DMS53 (cell line): ENCODE measurements at regions not wholly inside any gene's neighbourhood (a gene's known extent, or its start where the extent isn't known, plus 50 kb on each side); places are given as distances from the start of the nearest gene placed in this dataset.

Experiments used
- DNase-seq: peaks from one replicate; lab custom pipeline; 2025; lab: John Stamatoyannopoulos, UW

DNA sequence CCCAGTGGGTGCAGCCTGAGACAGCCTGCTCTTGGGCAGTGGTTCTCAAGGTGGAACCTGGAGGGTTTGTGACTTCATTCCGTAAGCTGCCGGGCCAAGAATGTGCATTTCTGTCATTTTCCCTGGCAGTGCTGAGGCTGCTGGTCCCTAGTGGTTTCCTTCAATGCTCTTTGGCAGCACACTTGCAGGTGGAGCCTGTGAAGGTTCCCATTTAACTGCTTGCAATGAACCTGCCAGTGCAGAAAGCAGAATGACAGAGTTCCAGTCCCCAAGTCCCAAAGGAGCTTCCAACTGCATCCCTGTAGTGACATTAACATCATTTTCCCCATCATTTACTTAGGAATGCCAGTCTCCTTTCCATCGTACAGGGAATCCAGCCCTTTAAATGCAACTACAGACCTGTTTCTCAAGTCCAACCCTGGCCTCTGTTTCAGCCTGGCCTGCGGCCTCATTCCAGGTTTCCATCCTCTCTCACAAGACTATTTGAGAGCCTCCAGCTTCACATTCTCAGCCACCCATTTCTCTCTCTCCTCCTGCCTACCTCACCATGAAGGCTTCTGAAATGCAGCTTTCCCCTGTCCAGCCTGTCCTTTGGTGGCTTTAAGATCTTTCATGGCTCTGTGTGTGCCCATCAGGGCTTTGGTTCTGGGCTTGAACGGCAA, 149.7 kb upstream of the GGTLC1 start:
- DNase-seq, result no peak

- peak; percentile 11 for DNase-seq
Measured at GRCh38 chr20:24136659-24137246, 148.2 kb upstream of the GGTLC1 start.

DNA sequence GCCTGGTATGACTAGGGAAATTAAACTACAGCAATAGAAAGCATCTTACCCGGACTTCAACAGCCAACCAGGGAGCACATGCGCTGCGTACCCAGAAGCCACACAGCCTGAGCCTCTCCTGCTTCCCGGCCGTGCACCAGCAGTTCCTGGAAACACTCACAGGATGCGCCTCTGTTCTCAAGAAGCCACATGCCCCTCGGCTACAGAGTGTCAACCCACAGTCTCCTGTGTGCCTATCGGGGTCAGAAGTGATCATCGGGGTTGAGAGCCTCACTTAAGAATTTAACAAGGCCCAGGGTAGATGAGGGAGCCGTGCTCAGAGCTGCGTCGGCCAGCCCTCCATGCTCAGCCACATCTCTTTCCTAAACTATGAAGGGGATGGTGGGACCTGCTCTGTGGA, 147.2 kb upstream of the GGTLC1 start:
- DNase-seq, result no peak

GRCh38 chr20:24134930-24135329, 146.4 kb upstream of the GGTLC1 start:
- no peak for DNase-seq

- no peak for DNase-seq
Measured at GRCh38 chr20:24134284-24134683, 145.7 kb upstream of the GGTLC1 start.

DNA sequence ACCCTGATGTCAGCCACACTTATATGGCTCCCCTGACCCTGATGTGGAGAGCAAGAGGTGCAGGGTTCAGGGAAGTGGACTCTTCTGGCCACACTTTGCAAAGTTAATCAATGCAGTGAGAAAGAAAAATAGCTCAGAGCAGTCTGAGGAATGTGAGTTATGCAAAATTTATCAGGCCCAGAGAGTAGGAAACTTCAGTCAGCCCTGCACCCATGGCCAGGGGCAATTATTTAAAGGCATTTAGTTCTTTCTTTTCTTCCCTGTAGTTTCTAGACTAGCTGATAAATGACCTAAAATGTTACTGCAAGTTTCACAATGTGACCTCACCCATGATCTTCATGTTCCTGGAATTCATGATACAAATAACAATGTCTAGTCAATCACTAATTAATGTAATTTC, 143.7 kb upstream of the GGTLC1 start:
- no peak for DNase-seq

- no peak for DNase-seq
Measured at GRCh38 chr20:24131684-24132083, 143.1 kb upstream of the GGTLC1 start.

GRCh38 chr20:24131281-24131680, 142.7 kb upstream of the GGTLC1 start:
- DNase-seq, result no peak

DNA sequence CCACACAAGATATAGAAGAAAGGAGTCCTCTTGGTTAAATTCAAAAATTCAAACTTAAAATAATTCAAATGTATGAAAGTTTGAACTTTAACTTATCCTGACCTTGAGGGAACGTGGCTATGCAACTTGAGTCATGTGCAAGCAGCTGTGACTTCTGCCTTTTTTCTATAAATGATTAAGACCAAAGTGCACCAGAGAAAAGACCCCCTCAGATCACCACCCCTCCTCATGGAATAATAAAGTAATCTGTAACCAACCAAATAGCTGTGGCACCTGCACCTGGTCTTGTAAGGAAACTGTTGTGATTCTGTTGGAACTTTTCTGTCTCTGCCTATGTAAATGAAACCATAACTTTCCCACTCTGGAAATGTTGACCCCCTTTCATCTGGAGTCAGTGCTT, 141.1 kb upstream of the GGTLC1 start:
- no peak for DNase-seq

DNA sequence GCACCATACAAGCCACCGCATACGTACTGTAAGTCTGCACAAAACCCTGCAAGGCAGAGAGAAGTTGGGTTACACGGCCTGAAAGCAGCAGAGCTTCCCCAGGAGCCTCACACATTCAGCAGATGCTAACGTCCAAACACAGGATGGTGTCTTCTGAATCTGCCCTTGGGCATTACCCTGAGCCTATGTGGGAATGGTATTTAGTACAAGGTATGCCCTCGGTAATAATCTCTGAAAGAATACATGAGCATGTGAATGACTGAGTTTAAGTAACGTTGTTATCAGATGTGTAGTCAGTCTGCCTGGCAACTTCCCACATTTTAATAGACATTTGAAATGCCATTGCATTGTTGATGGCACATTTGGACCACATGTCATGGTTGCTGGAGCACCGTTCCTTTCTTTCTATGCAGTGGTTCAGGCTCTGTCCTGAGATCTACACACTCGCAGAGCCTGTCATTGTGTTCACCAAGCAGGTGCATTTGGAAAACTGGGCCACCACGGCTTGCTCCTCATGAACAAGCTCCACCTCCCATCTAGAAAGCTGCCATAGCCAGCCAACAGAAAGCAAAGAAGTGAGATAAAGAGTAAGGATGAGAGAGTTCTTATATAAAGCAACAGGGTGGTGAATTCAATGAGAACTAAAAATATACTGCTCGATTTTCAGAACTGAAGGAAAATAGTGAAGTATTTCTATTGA, 136.5 kb upstream of the GGTLC1 start:
- DNase-seq, result no peak

DNA sequence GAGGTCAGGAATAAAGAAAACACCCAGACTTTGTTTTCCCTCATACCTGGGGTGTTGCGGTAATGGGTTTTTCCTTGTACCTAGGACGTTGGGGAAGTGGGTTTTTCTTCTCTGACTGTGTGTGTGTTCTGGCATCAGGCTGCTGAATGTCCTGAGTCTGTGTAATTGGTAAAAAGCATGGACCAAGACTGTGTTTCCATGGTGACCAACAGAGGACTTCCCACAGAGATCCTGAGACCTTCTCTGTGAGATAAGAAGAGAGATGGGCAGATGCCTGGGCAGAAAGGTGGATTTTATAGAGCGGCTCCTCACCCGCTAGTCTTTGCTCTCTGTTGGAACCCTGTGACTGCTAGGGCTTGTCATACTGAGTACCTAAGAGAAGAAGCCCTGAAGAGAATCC, 135.4 kb upstream of the GGTLC1 start:
- DNase-seq, result no peak

DNA sequence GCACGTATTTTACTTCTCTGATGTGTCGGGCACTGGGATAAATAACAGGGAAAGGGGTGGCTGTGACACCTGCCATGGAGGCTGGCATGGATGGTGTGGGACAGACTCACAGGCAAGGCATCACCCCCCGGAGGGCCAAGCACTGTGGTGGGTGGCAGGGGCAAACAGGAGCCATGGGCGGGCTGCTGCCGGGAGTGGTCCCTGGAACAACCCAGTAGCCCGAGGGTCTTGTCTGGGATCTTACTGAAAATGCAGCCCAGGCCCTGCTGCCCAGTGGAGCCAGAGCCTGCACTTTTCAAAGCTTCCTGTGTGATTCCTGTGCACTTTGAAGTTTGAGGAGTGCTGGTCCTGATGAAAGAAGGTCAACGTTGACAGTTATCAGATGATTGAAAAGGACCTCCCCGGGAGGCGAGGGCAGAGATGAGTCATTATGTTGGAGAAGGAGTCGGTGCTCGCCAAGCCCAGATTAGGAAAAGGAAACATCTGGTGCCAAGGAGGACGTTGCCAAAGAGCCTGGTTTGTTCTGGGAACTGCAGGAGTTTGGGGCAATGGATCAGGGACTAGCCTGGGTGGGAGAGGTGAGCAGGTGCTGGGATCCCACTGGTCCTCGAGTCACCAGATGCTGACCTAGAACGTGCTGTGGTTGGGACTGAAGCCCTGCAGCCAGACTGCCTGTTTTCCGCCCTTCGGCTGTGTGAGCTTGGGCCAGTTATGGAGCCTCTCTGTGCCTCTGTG, 130.0 kb upstream of the GGTLC1 start:
- no peak for DNase-seq

DNA sequence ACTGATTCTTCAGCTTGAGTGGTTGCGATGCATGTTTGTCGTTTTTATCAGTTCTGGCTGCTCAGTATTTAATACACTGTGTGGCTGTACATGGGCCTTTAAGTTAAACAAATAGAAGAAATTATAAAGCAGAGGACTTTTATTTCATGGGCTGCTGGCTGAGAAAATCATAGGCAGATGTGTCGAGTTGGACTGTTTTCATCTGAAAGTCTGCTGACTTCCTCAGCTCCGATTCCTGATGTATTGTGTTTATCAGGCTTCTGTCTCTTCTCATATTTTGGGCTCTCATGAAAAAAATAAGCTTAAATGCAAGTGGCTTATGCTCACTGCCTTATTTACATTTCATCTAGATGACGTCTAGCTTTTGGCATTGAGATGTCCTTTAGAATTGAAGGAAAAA, 129.5 kb upstream of the GGTLC1 start:
- DNase-seq, result no peak

DNA sequence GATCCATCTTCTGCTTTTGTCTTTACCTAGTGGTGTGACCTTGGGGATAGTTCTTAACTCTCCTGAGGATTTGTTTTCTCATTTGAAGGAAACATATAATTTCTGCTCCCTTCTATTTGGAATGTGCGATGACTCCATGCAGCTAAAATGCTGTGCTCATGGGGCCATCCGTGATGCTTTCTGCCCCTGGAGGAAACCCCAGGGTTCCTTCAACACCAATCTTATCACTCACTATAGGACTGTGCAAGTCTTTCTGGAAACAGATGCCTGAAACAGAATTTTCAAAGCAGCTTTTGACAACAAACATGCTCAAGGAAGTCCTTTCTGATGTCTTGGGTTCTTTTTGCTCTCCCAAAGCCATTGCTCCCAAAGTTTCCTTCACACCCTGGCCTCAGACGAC, 128.8 kb upstream of the GGTLC1 start:
- no peak for DNase-seq

DNA sequence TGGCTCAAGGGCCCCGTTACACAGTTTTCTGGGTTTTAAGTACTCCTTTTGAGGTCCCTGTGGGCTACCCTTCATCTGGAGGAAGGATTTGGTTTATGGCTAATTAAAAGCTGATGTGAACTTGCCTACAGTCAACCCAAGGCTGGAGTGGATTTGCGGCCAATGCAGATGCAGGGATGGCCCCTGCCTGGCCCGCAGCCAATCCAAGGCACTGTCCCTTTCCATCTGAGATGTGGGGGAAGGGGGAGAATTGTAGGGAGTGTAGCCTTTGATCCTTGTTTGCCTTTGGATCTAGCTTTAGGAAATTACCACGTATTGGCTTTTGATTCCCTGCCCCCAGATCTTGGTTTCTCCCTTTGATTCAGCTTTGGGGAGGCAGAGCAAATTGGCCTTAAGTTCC, 128.0 kb upstream of the GGTLC1 start:
- no peak for DNase-seq

DNA sequence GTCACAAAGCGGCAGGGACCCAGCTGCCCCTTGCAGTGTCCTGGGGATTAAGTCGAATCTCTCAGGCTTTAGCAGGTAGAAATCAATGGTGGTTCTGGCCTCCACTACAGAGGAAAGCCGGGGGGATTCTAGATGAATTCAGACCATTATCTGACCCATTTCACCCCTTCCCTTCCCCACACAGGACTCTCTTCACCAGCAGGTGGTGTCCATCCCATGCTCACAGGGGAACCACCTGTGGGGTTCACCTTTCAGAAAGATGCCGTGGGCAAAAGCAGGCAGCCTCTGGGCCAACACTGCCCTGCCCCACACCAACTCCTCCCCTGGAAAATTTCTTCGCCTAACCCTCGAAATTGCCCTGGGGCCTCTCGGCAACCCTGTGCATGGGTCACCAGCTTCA, 123.8 kb upstream of the GGTLC1 start:
- DNase-seq, result no peak

DNA sequence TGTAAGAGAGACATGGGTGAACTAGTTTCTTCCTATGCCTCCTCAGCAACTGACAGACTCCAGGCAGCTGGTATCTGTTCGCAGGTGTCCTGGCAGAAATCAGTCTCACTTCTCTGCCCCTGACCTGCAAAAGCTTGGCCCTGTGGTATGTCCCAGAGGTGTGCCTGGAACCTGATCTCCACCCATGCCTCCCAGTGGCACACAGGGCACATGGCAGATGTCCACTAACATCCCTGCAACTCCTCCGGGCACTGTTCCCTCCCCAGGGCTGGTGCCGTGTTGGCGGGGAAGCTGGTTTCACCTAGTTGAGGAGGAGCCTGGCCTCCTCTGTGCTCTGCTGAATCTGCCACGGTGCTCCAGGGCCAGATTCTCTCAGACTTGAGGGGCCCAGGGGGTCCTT, 123.3 kb upstream of the GGTLC1 start:
- no peak for DNase-seq

- no peak for DNase-seq
Measured at GRCh38 chr20:24109537-24109936, 121.0 kb upstream of the GGTLC1 start.

DNA sequence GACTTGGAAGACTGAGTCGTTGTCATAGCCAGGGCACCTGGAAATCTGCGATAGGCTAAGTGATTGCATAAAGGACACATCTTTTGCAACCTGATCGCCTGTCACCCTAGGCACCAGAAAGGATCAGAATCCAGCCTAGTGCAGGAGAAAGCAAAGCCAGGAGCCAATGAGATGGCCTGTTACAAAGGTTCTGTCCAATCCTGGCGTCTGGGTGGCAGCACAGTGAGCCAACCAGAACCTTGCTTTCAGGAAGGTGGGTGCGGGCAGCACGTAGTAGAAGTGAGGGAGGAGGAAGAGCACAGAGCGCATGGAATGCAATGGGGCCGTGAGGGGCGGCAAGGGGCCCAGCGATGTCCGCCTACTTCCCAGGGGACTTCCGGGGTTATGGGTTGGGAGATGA, 120.4 kb upstream of the GGTLC1 start:
- DNase-seq, result no peak

GRCh38 chr20:24108581-24108980, 120.0 kb upstream of the GGTLC1 start:
- no peak for DNase-seq

- DNase-seq, result no peak
Measured at GRCh38 chr20:24106801-24107445, 118.3 kb upstream of the GGTLC1 start.

DNA sequence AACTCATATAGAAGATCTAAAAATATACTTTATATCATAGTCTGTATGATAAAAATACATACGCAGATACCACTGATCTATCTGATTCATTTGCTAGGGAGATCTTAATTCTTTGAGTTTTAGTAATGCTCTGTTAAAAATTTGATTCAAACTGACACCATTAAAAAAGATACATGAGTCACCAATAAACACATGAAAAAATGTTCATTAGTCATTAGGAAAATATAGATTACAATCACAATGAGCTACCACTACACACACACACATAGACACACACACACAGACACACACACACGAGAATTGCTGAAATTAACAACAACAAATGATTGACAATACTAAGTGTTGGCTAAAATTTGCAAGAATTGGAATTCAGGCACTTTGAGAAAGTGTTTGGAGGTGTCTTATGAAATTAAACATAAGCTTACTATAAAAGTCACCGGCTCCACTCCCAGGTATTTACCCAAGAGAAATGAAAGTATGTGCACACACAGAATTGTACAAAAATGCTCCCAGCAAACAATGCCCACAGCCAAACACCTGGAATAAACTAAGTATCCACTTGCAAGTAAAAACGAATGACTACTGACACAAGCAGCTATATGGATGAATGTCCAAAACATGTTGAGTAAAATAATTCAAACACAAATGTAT, 117.7 kb upstream of the GGTLC1 start:
- DNase-seq, result no peak
